Activated CD4-positive, alpha-beta T cell treated with anti-CD3 and anti-CD28 coated beads for 1 hour (primary cell): ENCODE measurements at regions not wholly inside any gene's neighbourhood (a gene's known extent, or its start where the extent isn't known, plus 50 kb on each side); places are given as distances from the start of the nearest gene placed in this dataset.
"Not testable (repeated sequence)": the region's sequence is repeated elsewhere in the genome, so short reads cannot be mapped to it uniquely, and the experiment has no call there.

Experiments
- DNase-seq: peaks from one replicate; pipeline ENCODE4 v3.0.0-alpha.2; 2020

DNA sequence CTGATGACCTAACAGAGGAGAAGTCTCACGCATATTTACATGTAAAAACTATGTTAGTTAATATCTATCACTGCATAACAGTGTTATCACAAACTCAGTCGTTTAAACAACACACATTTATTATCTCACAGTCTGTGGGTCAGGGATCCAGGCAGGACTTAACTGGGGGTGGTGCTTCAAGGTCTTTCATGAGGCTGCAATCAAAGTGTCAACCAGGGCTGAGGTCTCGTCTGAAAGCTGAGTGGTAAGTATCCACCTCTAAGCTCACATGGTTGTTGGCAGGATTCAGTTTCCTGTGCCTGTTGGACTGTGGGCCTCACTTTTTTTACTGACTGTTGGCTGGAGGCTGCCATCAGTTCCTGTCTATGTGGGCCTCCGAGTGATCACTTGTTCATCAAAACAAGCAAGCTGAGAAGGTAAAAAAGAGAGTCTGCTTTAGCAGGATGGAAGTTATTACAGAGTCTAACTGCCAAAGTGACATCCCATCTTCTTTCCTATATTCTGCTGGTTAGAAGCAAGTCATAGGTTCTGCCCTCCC, 188.6 kb downstream of the CARTPT start:
- no peak for DNase-seq

- DNase-seq: no peak
Observed at GRCh38 chr5:71910741-71911140, 191.7 kb downstream of the CARTPT start.

- DNase-seq: no peak
Observed at GRCh38 chr5:71912021-71912420, 192.9 kb downstream of the CARTPT start.

GRCh38 chr5:71914281-71914680, 193.0 kb upstream of the MAP1B start:
- DNase-seq: no peak

DNA sequence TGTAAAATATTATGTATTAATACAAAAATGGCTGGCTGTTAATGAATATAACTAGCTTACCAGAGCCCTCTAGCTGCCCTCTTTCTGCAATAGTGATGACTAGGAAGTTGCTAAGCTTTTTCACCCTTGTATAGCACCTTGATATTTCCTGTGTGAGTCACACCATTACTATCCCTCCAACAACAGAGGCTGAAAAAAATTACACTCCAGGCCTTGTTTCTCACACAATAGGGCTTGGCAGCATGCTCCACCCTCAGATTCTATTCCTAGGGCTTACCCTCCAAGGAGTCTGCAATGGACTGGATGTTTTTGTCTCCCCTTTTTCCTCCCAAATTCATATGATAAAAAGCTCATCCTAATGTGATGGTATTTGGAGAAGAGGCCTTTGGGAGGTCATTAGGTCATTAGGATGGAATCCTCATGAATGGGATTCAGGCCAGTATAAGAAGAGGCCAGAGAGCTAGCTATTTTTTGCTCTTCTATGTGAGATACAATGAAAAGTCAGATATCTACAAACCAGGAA, 184.6 kb upstream of the MAP1B start:
- DNase-seq: no peak

DNA sequence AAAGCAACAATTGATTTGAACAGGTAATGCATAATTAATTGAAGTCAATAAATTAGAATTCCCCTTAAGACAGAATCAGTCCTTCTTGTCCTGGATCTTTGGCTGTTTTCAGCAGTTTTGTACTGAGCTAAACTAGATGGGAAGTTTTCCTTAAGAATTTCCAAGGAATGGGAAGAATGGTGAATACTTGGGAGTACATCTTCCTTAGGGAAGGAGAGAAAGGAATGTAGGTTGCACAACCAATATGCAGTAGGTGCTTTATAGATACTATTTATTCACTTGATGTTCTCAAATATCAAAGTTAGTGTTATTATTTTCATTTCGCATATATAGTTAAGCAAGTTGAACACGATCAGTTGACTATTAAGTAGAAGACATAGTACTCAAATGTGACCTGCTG, 183.5 kb upstream of the MAP1B start:
- no peak for DNase-seq

DNA sequence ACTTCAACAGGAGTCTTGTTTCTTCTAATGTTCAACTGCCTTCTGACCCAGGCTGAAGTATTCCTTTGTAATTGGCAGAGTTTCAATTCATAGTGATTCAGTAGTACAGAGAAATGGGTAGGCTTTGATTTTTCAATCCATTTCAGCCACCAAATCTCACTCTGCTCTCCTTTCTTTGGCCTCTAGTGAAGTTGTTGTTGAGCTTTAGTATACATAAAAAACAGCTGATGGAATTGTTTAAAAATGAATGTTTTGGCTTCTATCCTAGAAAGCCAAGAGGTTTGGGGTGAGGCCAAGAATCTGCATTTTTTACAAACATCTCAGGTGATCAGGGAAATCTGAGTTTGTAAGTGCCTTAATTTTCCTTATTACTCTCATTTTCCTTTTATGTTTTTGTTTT, 182.9 kb upstream of the MAP1B start:
- no peak for DNase-seq

DNA sequence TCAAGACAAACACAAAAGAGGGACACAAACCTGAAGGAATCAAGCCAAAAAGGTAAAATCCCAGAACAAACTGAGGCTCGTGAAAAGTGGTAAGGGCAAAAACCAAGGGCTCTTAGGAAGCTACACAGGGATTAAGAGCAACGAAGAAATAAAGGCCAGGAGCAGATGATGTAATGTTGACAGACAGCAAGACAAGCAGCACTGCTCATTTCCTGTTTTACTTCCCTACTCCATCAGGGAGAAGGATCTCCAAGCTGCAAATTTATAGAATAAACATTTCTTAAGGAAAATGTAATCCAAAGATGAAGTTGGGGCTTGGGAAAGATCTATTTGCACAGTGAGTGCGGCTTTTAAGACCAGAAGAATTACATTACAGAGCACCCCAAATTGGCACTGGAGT, 182.3 kb upstream of the MAP1B start:
- no peak for DNase-seq

DNA sequence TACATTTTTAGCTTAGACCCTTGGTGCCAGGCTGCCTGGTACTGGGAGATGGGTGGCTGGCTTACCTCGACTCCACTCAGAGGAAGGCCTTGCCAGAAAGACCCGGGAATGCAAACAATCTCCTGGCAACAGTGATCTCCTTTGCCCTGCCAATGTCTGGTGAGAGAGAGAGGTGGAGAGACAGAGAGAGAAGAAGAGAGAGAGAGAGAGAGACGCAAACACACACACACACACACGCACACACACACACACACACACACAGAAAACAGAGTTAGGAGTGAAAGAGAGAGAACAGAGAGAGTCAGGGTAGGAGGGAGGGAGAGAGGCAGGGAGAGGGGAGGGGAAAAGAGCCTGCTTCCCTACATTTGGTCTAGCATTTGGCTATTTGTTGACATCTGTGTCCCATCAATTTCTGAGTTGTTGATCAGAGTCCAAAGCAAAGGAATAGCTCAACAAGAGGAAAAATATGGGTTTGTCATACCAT, 181.6 kb upstream of the MAP1B start:
- no peak for DNase-seq

- DNase-seq: no peak
Observed at GRCh38 chr5:71929003-71929402, 178.3 kb upstream of the MAP1B start.

DNA sequence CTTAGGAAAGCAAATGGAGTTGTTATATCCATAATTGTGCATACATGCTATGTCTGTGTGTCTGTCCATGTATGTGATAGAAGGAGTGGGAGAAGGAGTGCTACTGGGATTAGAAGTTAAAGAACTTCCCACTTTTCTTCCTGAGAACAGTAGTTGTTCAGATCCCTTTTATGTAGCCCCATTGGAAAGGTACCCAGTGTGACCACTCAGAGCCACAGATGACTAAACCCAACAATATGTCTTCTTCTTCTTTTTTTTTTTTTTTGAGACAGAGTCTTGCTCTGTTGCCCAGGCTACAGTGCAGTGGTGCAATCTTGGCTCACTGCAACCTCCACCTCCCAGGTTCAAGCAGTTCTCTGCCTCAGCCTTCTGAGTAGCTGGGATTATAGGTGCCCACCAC, 176.7 kb upstream of the MAP1B start:
- not testable (repeated sequence) for DNase-seq

GRCh38 chr5:71932131-71932654, 175.1 kb upstream of the MAP1B start:
- no peak for DNase-seq

DNA sequence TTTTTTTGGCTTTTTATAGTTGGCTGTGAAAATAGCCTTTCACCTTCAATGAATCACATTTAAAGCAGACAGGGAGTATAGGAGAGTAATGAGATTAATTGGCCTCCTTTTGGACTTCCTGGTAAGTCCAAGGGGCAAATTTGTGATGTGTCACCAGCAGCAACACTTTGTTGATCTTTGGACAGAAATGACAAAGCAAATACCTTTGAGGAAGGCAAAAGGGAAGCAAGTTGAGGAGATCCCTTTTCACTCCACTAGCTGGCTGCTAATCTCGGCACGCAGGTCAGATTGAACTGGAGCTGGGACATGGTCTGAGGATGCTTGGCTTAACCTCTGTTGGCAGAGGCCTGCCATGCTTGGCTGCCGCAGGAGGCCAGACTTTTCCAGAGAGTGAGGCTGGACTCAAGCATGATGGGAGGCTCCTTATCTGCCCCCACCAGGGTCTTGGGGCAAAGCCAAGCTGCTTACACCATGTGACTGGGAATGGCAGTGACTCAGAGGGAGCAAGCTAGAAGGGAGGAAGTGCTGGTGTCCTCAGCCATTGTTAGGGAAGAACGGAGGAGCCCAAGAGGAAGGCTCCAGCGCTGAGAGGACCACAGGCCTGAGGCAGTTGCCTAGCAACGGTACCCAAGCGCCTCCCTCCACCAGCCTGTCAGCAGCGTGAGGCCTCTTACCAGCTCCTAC, 174.5 kb upstream of the MAP1B start:
- DNase-seq: no peak

- no peak for DNase-seq
Observed at GRCh38 chr5:71934322-71934721, 173.0 kb upstream of the MAP1B start.

GRCh38 chr5:71937921-71938698, 169.2 kb upstream of the MAP1B start:
- DNase-seq: no peak

DNA sequence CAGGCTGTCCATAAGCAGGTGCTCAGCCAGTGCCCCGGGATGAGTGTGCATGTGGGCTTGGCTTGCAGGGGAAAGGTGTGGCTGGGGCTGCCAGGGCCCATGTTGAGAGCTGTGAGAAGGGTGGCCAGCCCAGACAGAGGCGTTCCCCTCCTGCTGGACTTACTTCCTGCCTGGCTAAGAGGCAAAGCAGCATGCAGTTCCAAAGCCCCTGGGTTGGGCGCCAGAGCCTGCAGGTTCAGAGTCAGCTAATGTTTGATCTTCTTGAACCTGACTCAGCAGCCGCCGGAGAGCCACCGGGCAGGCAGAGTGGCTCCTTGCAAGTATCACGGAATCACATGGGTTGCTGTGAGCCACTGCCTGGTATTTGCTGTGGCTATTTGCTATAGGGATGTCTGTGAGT, 168.4 kb upstream of the MAP1B start:
- no peak for DNase-seq

- DNase-seq: no peak
Observed at GRCh38 chr5:71939452-71940230, 167.6 kb upstream of the MAP1B start.

DNA sequence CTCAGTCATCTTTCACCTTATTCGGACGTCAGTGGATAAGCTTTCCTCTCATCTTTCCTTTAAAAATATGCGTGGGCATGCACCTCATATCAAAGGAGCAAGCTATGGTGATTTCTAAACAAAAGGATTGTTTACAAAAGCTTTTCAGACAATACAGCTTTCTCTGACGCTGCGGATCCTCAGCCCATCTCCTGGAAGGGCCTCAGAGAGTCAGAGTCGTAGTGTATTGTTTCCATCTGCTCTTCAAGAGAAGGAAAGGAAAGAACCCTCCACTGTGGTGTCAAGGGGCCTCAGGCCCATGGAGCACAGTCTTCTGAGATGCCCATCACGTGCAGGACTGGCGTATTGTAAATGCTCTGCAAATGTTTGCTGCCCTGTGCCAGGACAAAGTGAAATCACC, 163.4 kb upstream of the MAP1B start:
- no peak for DNase-seq

- DNase-seq: no peak
Observed at GRCh38 chr5:71945436-71945835, 161.8 kb upstream of the MAP1B start.

DNA sequence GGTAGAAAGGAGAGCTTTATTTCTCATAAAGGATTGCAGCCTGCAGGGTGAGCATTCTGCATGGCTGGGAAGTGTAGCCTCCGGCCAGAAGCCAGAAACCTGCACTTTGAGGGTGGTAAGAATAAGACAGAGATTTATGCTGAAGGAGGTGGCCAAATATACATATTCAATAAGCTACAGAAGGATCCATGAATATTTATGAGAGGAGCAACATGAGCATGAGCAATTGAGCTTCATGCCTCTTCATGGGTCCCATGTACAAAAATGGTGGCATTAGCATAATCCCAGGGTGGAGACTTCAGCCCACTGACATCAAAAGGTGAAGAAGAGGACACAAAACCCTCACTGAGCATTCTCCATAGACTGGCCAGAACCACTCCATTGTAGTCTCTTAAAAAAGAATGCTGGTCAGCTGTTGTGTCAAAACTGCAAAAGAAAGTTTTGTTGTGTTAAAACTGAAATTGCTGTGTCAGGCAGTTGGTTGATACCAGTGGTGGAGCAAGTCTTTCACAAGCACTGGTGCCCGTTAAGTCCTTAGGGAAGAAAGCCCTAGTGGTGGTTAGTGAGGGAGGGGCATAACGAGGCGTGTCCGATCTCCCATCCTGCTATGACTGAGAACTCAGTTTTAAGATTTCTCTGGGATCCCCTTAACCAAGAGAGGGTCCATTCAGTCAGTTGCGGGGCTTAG, 160.8 kb upstream of the MAP1B start:
- DNase-seq: no peak

- DNase-seq: no peak
Observed at GRCh38 chr5:71948206-71948605, 159.1 kb upstream of the MAP1B start.

- DNase-seq: no peak
Observed at GRCh38 chr5:71949772-71950171, 157.5 kb upstream of the MAP1B start.
